Smooth muscle cell (in vitro differentiated cells): ENCODE measurements at regions not wholly inside any gene's neighbourhood (a gene's known extent, or its start where the extent isn't known, plus 50 kb on each side); places are given as distances from the start of the nearest gene placed in this dataset.
"Not testable (repeated sequence)": the region's sequence is repeated elsewhere in the genome, so short reads cannot be mapped to it uniquely, and the experiment has no call there.

Experiments
- DNase-seq: peaks from one replicate; lab custom pipeline; 2025; ENCODE audit not compliant: unreplicated experiment; lab: John Stamatoyannopoulos, UW
- H2AFZ ChIP-seq: fragments of 200-600 bp; sonication (generic); 2 replicates; pipeline ENCODE4 v1.6.0; 2016; ENCODE audit warnings: antibody characterized with exemption, low read depth, mild to moderate bottlenecking
- H3F3A ChIP-seq: fragments of 200-600 bp; sonication (generic); 2 replicates; pipeline ENCODE4 v1.6.0; 2017; ENCODE audit warnings: antibody characterized with exemption, low read depth
- H3K27ac ChIP-seq: fragments of 200-600 bp; sonication (generic); 2 replicates; pipeline ENCODE4 v1.5.1; 2016; ENCODE audit warnings: low read depth, mild to moderate bottlenecking
- H3K27me3 ChIP-seq: fragments of 200-600 bp; sonication (generic); 2 replicates; pipeline ENCODE4 v1.6.1; 2016; ENCODE audit warnings: low read depth, mild to moderate bottlenecking
- H3K36me3 ChIP-seq: fragments of 200-600 bp; sonication (generic); 2 replicates; pipeline ENCODE4 v1.5.1; 2016; ENCODE audit warnings: low read depth
- H3K4me1 ChIP-seq: fragments of 200-600 bp; sonication (generic); 2 replicates; pipeline ENCODE4 v1.5.1; 2016; ENCODE audit warnings: low read depth
- H3K4me2 ChIP-seq: fragments of 200-600 bp; sonication (generic); 2 replicates; pipeline ENCODE4 v1.6.0; 2016; ENCODE audit warnings: mild to moderate bottlenecking
- H3K4me3 ChIP-seq: fragments of 200-600 bp; sonication (generic); 2 replicates; pipeline ENCODE4 v1.5.1; 2016; ENCODE audit warnings: mild to moderate bottlenecking
- H3K79me2 ChIP-seq: fragments of 200-600 bp; sonication (generic); 2 replicates; pipeline ENCODE4 v1.6.0; 2016; ENCODE audit warnings: low read depth, mild to moderate bottlenecking
- H3K9ac ChIP-seq: fragments of 200-600 bp; sonication (generic); 2 replicates; pipeline ENCODE4 v1.6.0; 2016; ENCODE audit warnings: low read depth
- H3K9me3 ChIP-seq: fragments of 200-600 bp; sonication (generic); replicated peaks from 2 replicates; pipeline ENCODE4 v1.5.1; 2016; ENCODE audit warnings: low read depth
- H4K20me1 ChIP-seq: fragments of 200-600 bp; sonication (generic); 2 replicates; pipeline ENCODE4 v1.6.0; 2016; ENCODE audit warnings: low read depth
- WGBS: methylation state at CpG from one replicate; pipeline ENCODE4 v1.1.7; 2016; ENCODE audit warnings: low lambda C conversion rate; 5-methylcytosine and 5-hydroxymethylcytosine counted together
- TF ChIP-seq, protein P1 (sequence below): fragments of 200-600 bp; sonication (generic); IDR thresholded peaks from 2 replicates; pipeline ENCODE4 v1.5.1; 2017; ENCODE audit warnings: borderline replicate concordance, mild to moderate bottlenecking, antibody characterized with exemption; ENCODE audit not compliant: insufficient read depth, poor library complexity, severe bottlenecking

DNA sequence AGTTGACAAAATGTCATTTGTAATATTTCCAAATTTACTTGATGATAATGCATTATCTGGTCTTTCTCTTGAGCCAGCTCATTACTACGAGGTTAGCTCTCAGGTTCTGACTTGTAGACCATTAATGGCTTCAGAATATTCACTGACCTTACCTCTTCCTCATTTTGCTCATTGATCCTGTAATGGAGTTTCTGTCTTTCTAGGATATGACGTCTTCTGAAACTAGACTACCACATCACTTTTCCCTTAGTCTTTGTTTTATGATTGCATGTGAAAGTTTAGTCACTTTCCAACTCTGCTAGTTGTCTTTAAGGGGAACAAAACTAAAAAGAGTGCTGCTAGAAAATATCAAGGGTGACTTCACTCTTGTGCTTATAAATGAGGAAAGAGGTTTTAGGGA is 697.6 kb downstream of the JRKL start:
- Histone ChIP-seq H3K27ac (no peak overlapping the region), H3K27me3 (no peaks in the 10 kb centered on the region), H3K9ac (no peak overlapping the region), H2AFZ (no peak overlapping the region), H3K4me2 (no peak overlapping the region), H3K79me2 (no peaks in the 10 kb centered on the region), H3K9me3 (no peaks in the 10 kb centered on the region), H4K20me1 (no peaks in the 10 kb centered on the region), H3F3A (no peaks in the 10 kb centered on the region), H3K4me3 (no peak overlapping the region), H3K36me3 (no peaks in the 10 kb centered on the region), H3K4me1 (no peaks in the 10 kb centered on the region)
- DNase-seq: no peak
- TF ChIP-seq, protein P1, sequence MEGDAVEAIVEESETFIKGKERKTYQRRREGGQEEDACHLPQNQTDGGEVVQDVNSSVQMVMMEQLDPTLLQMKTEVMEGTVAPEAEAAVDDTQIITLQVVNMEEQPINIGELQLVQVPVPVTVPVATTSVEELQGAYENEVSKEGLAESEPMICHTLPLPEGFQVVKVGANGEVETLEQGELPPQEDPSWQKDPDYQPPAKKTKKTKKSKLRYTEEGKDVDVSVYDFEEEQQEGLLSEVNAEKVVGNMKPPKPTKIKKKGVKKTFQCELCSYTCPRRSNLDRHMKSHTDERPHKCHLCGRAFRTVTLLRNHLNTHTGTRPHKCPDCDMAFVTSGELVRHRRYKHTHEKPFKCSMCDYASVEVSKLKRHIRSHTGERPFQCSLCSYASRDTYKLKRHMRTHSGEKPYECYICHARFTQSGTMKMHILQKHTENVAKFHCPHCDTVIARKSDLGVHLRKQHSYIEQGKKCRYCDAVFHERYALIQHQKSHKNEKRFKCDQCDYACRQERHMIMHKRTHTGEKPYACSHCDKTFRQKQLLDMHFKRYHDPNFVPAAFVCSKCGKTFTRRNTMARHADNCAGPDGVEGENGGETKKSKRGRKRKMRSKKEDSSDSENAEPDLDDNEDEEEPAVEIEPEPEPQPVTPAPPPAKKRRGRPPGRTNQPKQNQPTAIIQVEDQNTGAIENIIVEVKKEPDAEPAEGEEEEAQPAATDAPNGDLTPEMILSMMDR: no peak
- WGBS: 95% methylated on average over 2 of the region's 2 CpGs

DNA sequence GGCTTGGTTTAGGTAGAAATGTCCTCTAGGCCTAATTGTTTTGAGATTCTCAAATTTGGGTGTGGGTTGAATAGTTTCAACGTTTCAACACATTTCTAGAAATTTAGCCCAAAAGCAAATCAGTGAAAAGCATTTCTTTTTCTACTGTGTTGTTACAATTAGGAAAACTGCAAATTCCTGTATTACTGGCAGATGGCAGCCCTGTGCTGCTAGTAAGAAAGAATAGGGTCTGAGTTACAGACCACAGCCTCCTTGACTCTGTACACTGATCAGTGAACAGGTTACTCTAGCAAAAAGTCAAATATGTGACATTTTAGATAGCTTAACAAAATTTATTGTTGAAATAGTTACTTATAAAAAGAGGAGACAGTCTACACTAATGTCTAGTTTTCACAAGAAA is 703.0 kb downstream of the JRKL start:
- WGBS: 92% methylated on average over 1 of the region's 1 CpG

DNA sequence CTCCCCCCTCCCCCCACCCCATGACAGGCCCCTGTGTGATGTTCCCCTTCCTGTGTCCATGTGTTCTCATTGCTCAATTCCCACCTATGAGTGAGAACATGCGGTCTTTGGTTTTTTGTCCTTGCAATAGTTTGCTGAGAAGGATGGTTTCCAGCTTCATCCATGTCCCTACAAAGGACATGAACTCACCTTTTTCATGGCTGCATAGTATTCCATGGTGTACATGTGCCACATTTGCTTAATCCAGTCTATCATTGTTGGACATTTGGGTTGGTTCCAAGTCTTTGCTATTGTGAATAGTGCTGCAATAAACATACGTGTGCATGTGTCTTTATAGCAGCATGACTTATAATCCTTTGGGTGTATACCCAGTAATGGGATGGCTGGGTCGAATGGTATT is 712.4 kb downstream of the JRKL start:
- H4K20me1 ChIP-seq, H3K4me3 ChIP-seq, H3K4me2 ChIP-seq, H3K79me2 ChIP-seq, H3K27ac ChIP-seq, H3K27me3 ChIP-seq, H2AFZ ChIP-seq, H3K4me1 ChIP-seq, DNase-seq, H3F3A ChIP-seq, H3K9ac ChIP-seq, H3K36me3 ChIP-seq, H3K9me3 ChIP-seq: not testable (repeated sequence)
- 95% methylated on average over 3 of the region's 3 CpGs for WGBS

More for the DNA sequence above, 703.0 kb downstream of the JRKL start:
- H3K79me2 ChIP-seq: no peaks in the 10 kb centered on the region
- H3F3A ChIP-seq: no peaks in the 10 kb centered on the region
- H4K20me1 ChIP-seq: no peaks in the 10 kb centered on the region
- no peak overlapping the region for H3K27ac ChIP-seq
- no peaks in the 10 kb centered on the region for H3K27me3 ChIP-seq
- no peak overlapping the region for H3K4me3 ChIP-seq
- no peaks in the 10 kb centered on the region for H3K9me3 ChIP-seq
- TF ChIP-seq, protein P1: no peak
- H2AFZ ChIP-seq: no peak overlapping the region
- no peaks in the 10 kb centered on the region for H3K4me1 ChIP-seq
- DNase-seq: no peak
- no peak overlapping the region for H3K9ac ChIP-seq
- H3K36me3 ChIP-seq: no peaks in the 10 kb centered on the region
- H3K4me2 ChIP-seq: no peak overlapping the region

DNA sequence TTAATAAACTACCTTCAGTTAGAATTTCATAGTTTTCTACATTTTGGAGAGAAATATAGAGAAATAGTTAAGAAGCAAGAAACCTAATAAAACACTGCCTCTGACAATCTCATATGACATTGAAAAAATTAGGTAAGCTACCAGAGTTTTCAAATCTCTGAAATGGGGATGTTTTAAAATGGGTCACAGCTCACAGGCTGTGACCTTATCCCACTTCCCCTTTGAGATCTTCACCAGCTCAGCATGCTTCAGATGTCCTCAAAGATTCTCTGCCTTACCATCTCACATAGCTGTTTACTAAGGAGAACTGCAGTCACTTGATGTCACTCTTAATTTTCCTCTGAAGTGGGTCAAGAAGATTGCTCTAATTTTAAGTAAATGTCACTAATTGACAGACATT is 717.8 kb downstream of the JRKL start:
- no peak overlapping the region for H3K27ac ChIP-seq
- TF ChIP-seq, protein P1: no peak
- no peaks in the 10 kb centered on the region for H3K79me2 ChIP-seq
- H3K9ac ChIP-seq: no peak overlapping the region
- no peaks in the 10 kb centered on the region for H3K9me3 ChIP-seq
- H4K20me1 ChIP-seq: no peaks in the 10 kb centered on the region
- H3F3A ChIP-seq: no peaks in the 10 kb centered on the region
- no peaks in the 10 kb centered on the region for H3K36me3 ChIP-seq
- no peak for DNase-seq
- H3K4me3 ChIP-seq: no peak overlapping the region
- H3K4me2 ChIP-seq: no peak overlapping the region
- no peaks in the 10 kb centered on the region for H3K4me1 ChIP-seq
- H3K27me3 ChIP-seq: no peaks in the 10 kb centered on the region
- no peak overlapping the region for H2AFZ ChIP-seq
